NCI-H69 (cell line): ENCODE measurements at regions not wholly inside any gene's neighbourhood (a gene's known extent, or its start where the extent isn't known, plus 50 kb on each side); places are given as distances from the start of the nearest gene placed in this dataset.

ENCODE experiments used
- DNase-seq: peaks from one replicate; lab custom pipeline; 2025; lab: John Stamatoyannopoulos, UW

- DNase-seq = no peak
Measured at GRCh38 chr18:28973324-28973723, 796.4 kb upstream of the CDH2 start.

DNA sequence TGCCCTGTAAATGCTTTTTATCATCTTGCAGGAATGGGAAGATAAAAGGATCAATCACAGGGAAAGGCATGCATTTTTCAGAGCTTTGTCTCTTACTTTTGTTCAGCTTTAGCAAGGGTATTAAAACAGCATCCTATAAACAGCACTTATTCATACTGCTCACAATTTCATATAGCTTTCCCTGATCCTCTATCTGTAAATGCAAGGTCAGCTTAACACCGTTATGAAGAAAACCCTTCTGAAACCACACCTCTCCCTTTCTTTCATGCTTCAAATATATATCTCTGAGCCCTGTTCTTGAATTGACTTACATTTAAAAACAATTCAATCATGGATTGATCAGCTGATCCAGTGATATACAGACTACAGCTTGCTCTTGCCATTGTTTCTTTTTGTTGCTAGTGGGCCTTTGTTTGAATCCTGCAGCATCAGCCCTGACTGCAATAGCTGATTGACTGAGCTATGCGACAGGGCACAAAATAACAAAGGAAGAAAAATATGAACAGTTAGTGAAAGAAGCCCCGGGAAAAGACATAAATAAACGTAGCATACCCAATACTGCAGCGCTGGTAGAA is 795.5 kb upstream of the CDH2 start:
- no peak for DNase-seq

DNA sequence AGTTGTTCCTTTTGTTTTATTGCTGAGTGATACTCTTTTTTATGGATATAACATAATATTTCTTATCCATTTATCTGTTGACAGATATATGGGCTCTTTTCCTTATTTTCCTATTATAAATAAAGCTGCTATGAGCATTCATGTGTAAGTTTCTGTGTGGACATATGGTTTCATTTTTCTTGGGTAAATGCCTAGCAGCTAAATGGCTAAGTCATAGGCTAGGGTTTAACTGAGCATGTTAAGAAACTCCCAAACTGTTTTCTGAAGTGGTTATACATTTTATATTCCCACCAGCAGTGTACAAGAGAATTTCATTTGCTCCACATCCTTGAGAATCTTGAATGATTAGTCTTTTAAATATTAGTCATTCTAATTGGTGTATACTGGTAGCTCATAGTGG is 786.6 kb upstream of the CDH2 start:
- DNase-seq = peak; percentile 20

DNA sequence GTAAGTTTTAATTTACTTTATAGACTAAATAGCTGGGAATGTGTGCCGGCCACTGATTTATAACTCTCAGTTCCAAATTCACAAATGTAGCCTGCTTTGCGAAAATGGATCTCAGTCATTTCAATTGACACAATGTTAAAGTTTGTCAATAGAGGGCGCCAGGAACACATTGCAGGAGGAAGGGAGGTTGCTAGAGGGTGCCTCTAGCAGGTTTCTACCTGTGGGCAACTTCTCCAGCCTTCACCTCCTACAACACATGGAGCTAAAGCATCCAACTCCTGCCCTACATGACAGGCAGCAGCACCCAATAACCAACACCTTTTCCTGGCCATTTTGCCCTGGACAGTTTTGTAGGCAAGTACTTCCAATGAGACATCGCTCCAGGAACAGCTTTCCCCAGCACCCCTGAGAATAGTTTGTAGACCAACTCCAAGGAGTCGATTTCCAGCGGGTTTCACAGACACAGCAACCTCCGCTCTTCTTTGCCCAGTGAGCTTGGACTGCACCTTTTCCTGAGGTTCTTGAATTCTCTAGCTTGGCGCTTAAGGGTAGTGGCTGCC is 784.8 kb upstream of the CDH2 start:
- DNase-seq = peak; percentile 81

DNA sequence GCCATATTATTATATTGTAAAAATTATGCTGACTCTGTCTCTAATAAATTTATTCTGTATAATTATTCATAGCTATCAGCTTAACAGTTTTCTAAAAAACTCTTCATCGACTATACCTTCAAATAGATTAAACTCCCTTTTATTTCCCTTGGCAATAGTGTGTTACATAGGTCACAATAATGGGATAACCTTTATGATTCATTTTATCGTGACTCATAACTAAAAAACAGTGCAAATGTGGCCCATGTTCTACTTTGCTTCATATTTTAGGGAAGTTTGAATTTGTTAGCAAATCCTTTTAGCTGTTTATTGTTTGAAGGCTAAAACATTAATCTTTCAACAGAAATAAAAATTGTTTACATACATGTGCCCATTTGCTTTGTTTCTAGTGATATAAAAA is 783.2 kb upstream of the CDH2 start:
- no peak for DNase-seq

DNA sequence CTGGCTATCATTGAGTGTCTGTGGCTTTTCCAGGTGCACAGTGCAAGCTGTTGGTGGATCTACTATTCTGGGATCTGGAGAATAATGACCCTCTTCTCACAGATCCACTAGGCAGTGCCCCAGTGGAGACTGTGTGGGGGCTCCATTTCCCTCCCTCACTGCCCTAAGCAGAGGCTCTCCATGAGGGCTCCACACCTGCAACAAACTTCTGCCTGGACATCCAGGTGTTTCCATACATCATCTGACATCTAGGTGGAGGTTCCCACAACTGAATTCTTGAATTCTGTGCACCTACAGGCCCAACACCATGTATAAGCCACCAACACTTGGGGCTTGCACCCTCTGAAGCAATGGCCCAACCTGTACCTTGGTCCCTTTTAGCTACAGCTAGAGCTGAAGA is 775.4 kb upstream of the CDH2 start:
- DNase-seq = no peak

GRCh38 chr18:28947900-28948299 is 771.0 kb upstream of the CDH2 start:
- DNase-seq = no peak

DNA sequence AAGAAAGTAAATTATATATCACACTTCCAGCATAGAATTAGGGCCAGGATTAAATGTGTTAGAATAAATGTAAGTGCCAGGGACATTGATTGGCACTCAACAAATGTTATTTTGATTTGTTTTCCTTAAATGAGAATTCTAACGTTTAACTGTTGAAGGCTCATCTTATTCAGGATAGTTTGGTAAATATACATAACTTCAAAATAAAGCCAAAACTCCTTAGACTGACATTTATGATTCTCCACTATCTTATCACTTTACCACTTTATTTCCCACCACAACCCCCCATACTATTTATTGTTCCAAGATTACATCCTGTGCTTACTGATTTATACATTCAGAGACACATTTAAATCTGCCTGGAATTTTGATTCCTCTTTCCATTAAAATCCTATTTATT is 769.5 kb upstream of the CDH2 start:
- DNase-seq = no peak

- no peak for DNase-seq
Measured at GRCh38 chr18:28922936-28923335, 746.0 kb upstream of the CDH2 start.

GRCh38 chr18:28916456-28916855 is 739.5 kb upstream of the CDH2 start:
- DNase-seq = no peak

GRCh38 chr18:28905509-28905908 is 728.6 kb upstream of the CDH2 start:
- DNase-seq = no peak

GRCh38 chr18:28904789-28905364 is 727.9 kb upstream of the CDH2 start:
- no peak for DNase-seq

DNA sequence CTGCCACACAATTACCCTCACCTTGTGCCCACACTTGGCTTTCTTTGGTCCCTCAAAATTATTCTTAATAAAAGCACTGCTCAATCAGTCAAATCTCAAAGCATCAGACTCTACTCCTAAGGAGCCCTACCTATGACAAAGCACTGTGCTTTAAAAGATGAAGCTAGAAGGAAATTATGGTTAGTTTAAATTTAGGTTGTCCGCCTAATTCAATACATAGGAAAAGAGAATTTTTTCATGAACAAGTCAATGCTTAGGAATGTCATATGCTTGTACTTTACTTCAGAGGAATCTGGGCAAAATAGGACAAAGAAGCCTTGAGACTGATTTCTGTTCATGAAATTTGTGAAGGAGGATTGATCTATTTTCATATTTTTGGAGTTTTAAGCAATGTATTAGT is 726.4 kb upstream of the CDH2 start:
- DNase-seq = no peak

DNA sequence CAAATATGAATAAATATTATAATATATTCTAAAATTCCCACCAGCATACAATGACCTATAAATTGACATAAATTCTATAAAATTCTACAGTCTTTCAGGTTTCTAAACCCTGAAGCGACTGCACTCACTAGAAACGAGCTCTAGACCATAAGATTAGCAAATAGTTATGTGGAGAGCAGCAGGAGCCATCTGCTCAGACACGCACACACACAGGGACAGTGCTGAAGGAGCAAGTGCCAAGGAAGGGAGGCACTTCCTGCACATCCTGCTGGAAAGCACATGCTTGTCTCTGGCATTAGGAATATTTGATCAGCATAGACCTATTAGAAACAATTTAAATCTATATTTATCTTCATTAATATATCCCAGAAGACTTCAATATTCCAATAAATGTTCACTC is 713.9 kb upstream of the CDH2 start:
- DNase-seq = no peak

DNA sequence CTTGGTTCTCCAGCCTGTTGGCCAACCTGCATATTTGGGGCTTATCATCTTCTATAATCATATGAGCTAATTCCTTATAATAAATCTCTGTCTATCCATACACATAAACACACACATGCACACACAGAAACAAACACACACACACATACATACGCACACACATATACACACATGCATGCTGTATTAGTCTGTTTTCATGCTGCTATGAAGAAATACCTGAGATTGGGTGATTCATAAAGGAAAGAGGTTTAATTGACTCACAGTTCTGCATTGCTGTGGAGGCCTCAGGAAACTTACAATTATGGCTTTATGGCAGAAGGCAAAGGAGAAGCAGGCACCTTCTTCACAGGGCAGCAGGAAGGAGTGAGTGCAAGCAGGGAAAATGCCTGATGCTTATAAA is 707.4 kb upstream of the CDH2 start:
- no peak for DNase-seq

GRCh38 chr18:28880856-28881255 is 703.9 kb upstream of the CDH2 start:
- no peak for DNase-seq

- no peak for DNase-seq
Measured at GRCh38 chr18:28875059-28875458, 698.1 kb upstream of the CDH2 start.

DNA sequence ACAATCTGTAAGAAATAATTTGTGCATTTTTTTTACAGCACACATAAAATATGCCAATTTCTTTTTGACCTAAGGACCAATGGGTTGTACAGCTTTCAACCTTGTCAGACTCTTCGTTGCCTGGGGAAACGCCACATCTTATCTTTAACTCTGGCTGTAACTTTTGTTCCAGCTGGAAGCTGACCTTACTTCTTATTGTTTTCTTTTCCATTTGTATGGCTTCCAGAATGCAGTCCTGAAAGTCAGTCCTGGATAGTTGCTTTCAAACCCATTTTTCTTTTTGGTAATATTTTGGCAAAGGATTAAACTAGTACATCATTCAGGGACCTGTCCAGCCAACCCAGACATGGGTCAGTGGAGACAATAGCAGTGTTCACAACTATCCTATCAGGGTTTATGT is 686.5 kb upstream of the CDH2 start:
- no peak for DNase-seq

DNA sequence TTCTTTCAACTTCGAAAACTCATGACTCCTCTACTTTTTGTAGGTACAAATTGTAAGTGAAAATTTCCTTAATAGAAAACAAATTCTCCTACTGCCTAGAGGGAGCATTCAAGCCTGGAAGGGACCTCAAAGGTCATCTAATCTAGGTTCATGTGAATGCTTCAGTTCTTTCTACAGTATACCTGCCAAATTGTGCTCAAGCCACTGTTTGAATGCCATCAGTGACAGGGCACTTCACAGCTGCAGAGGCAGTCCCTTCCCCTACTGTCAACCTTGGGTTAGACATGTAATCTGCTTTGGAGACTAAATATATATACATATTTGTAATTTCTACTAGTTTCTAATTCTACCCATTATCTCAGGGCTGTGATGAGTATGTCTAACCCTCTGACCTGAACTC is 681.3 kb upstream of the CDH2 start:
- DNase-seq = no peak

DNA sequence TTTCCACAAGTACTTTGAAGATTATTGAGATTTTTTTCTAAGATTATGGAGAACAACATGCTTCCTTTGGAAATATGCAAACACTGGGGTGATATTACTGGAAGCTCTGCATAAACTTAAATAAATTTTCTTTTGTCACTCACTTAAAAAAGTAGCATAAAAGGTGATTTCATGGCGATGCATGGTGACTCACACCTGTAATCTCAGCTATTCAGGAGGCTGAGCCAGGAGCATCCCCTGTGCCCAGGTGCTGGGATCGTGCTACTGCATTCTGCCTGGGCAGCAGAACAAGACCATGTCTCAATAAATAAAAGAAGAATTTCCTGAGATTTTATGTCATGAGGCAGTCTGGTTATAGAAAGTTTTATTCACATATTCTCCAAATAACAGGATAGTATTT is 679.1 kb upstream of the CDH2 start:
- DNase-seq = no peak

- no peak for DNase-seq
Measured at GRCh38 chr18:28855524-28855923, 678.6 kb upstream of the CDH2 start.

- DNase-seq = no peak
Measured at GRCh38 chr18:28854964-28855363, 678.0 kb upstream of the CDH2 start.

DNA sequence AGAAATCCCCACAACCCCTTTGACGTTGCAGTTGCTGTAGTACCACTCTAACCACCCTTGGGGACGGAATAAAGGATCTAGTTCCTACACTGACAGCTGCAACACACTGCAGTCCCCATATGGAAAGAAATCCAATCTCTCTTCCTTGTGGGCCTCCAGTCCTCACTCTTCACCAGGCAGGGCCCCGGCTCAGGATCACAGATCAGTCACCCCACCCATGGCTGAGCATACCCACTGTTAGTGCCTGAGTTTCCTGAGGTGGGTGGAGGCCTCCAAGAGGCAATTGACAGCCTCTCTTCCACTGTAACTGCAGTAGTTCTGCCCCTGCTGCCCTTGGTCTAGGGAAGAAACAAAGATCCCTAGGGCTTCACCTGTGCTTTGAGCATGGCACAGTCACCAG is 670.0 kb upstream of the CDH2 start:
- DNase-seq = no peak

DNA sequence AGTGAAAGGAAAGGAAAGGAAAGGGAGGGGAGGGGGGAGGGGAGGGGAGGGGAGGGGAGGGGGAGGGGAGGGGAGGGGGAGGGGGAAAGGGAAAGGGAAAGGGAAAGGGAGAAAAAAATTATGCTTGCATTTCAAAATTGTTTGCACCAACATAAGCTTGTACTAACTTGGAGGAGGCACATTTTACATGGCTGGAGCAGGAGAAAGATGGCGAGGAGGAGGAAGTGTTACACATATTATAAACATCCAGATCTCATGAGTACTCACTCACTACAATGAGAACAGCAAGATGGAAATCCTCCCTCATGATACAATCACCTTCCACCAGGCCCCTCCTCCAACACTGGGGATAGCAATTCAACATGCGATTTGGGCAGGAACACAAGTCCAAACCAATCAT is 660.2 kb upstream of the CDH2 start:
- DNase-seq = no peak
